ENCODE measurements at regions not wholly inside any gene's neighbourhood (a gene's known extent, or its start where the extent isn't known, plus 50 kb on each side); places are given as distances from the start of the nearest gene placed in this dataset.

- TF ChIP-seq CTCF (IDR thresholded peaks at IDR 0.05) (no peak), POLR2A (IDR thresholded peaks at IDR 0.05) (no peak)
These were observed 150.1 kb upstream of the TSC22D1 start for GRCh38 chr13:44726214-44726613.

Data from thyroid gland (tissue), 4 donors.